Breast epithelium (tissue), 3 donors: ENCODE measurements at regions not wholly inside any gene's neighbourhood (a gene's known extent, or its start where the extent isn't known, plus 50 kb on each side); places are given as distances from the start of the nearest gene placed in this dataset.

Source experiments
- POLR2A ChIP-seq: fragments of 450-650 bp; IDR thresholded peaks from one replicate; pipeline ENCODE4 v1.6.1; 2016; ENCODE audit warnings: antibody characterized with exemption, mild to moderate bottlenecking, moderate library complexity
- POLR2AphosphoS5 ChIP-seq, 3 donors: sonication (generic); formaldehyde crosslinking; IDR thresholded peaks; one replicate each; pipeline ENCODE4 v1.6.1; 2017; ENCODE audit warnings: antibody characterized with exemption in 3 of 3

DNA sequence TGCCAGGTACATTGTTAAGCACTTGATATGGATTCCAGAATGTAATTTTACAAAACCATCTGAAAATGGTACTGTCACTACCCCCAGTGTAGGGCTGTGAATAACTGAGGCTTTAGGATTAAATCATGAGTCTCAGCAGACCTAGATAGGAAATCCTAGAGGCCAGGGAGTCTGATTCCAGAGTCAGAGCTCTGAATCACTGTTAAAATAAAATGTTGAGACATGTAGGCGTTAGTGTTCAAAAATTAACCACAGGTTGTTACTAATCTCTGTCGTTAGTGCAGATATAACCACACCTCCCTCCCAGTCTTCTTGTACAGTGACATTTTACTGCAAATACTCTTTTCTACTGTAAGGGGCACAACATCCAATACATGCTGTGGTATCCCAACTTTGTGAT, 1828.8 kb downstream of the MAT2B start:
- TF ChIP-seq POLR2AphosphoS5 (IDR thresholded peaks at IDR 0.05) (no peak), POLR2A (no peak)
